ENCODE measurements at regions not wholly inside any gene's neighbourhood (a gene's known extent, or its start where the extent isn't known, plus 50 kb on each side); places are given as distances from the start of the nearest gene placed in this dataset.

- TF ChIP-seq EGR1 (IDR thresholded peaks at IDR 0.05) (no peak), TEAD4 (IDR thresholded peaks at IDR 0.05) (no peak), EP300 (IDR thresholded peaks at IDR 0.05; ENCODE audit: borderline replicate concordance) (no peak), TCF12 (IDR thresholded peaks at IDR 0.05; ENCODE audit: low read depth) (no peak), REST (IDR thresholded peaks at IDR 0.05; ENCODE audit: low read depth) (no peak), MAX (IDR thresholded peaks at IDR 0.05) (no peak), NFIC (IDR thresholded peaks at IDR 0.05) (no peak)
These were observed 226.6 kb upstream of the ASIC2 start for GRCh38 chr17:33519692-33520091.

- TF ChIP-seq RAD21 (IDR thresholded peaks at IDR 0.05; ENCODE audit: low read depth), result peak; percentile 18; the same call in 1 of the 2 replicates
- no peak for TF ChIP-seq TCF12 (IDR thresholded peaks at IDR 0.05; ENCODE audit: low read depth)
These were observed 227.6 kb upstream of the ASIC2 start for GRCh38 chr17:33520426-33521330.

GRCh38 chr17:33521784-33522183 is 228.7 kb upstream of the ASIC2 start:
- TF ChIP-seq EP300 (IDR thresholded peaks at IDR 0.05; ENCODE audit: borderline replicate concordance) (no peak), RAD21 (IDR thresholded peaks at IDR 0.05; ENCODE audit: low read depth) (peak; percentile 29; the same call in 1 of the 2 replicates)

- TF ChIP-seq EP300 (IDR thresholded peaks at IDR 0.05; ENCODE audit: borderline replicate concordance) (no peak), RAD21 (IDR thresholded peaks at IDR 0.05; ENCODE audit: low read depth) (0 out of 2 replicates have a peak, but pooled peaks have one; percentile 2), CEBPB (IDR thresholded peaks at IDR 0.05) (no peak), USF1 (IDR thresholded peaks at IDR 0.05) (no peak), TAF1 (IDR thresholded peaks at IDR 0.05; ENCODE audit: low read depth) (no peak), CREB1 (IDR thresholded peaks at IDR 0.05; ENCODE audit: low read depth) (no peak), TEAD4 (IDR thresholded peaks at IDR 0.05) (no peak), TCF12 (IDR thresholded peaks at IDR 0.05; ENCODE audit: low read depth) (no peak), NFIC (IDR thresholded peaks at IDR 0.05) (no peak)
These were observed 229.5 kb upstream of the ASIC2 start for GRCh38 chr17:33522623-33523022.

GRCh38 chr17:33523577-33523981 is 230.5 kb upstream of the ASIC2 start:
- no peak for TF ChIP-seq NFIC (IDR thresholded peaks at IDR 0.05)

GRCh38 chr17:33525186-33525585 is 232.1 kb upstream of the ASIC2 start:
- TF ChIP-seq NFIC (IDR thresholded peaks at IDR 0.05), result no peak
- TF ChIP-seq TEAD4 (IDR thresholded peaks at IDR 0.05), result no peak
- TF ChIP-seq TAF1 (IDR thresholded peaks at IDR 0.05; ENCODE audit: low read depth), result no peak
- no peak for TF ChIP-seq CEBPB (IDR thresholded peaks at IDR 0.05)
- TF ChIP-seq CREB1 (IDR thresholded peaks at IDR 0.05; ENCODE audit: low read depth), result no peak
- TF ChIP-seq MAX (IDR thresholded peaks at IDR 0.05), result no peak

GRCh38 chr17:33526717-33527116 is 233.6 kb upstream of the ASIC2 start:
- no peak for TF ChIP-seq YY1 (IDR thresholded peaks at IDR 0.05; ENCODE audit: low read depth)
- no peak for TF ChIP-seq ZBTB7A (IDR thresholded peaks at IDR 0.05; ENCODE audit: low read depth)
- TF ChIP-seq EGR1 (IDR thresholded peaks at IDR 0.05), result no peak
- no peak for TF ChIP-seq NFIC (IDR thresholded peaks at IDR 0.05)
- no peak for TF ChIP-seq USF1 (IDR thresholded peaks at IDR 0.05)
- no peak for TF ChIP-seq EP300 (IDR thresholded peaks at IDR 0.05; ENCODE audit: borderline replicate concordance)
- TF ChIP-seq FOXM1 (IDR thresholded peaks at IDR 0.05; ENCODE audit: borderline replicate concordance, low read depth), result no peak
- TF ChIP-seq TEAD4 (IDR thresholded peaks at IDR 0.05), result no peak
- TF ChIP-seq TAF1 (IDR thresholded peaks at IDR 0.05; ENCODE audit: low read depth), result no peak
- TF ChIP-seq MAX (IDR thresholded peaks at IDR 0.05), result no peak
- no peak for TF ChIP-seq RAD21 (IDR thresholded peaks at IDR 0.05; ENCODE audit: low read depth)

GRCh38 chr17:33527290-33527689 is 234.2 kb upstream of the ASIC2 start:
- TF ChIP-seq TEAD4 (IDR thresholded peaks at IDR 0.05), result no peak

Measured in Ishikawa (cell line).